ENCODE measurements at regions not wholly inside any gene's neighbourhood (a gene's known extent, or its start where the extent isn't known, plus 50 kb on each side); places are given as distances from the start of the nearest gene placed in this dataset.

GRCh38 chr4:71648923-71649322 lies 135.0 kb downstream of the GC start:
- in situ Hi-C loops (cut with HindIII; ENCODE audit: low pct_ligation_motif_present, low sequenced_read_pairs), result no loop called here
- H3K27ac ChIP-seq, result no peak overlapping the region
- DNase-seq, result no peak
- H3K36me3 ChIP-seq (replicated peaks), result no peaks in the 10 kb centered on the region
- H3K4me3 ChIP-seq (ENCODE audit: low read depth, low read length), result no peak overlapping the region
- TF ChIP-seq, protein P1, sequence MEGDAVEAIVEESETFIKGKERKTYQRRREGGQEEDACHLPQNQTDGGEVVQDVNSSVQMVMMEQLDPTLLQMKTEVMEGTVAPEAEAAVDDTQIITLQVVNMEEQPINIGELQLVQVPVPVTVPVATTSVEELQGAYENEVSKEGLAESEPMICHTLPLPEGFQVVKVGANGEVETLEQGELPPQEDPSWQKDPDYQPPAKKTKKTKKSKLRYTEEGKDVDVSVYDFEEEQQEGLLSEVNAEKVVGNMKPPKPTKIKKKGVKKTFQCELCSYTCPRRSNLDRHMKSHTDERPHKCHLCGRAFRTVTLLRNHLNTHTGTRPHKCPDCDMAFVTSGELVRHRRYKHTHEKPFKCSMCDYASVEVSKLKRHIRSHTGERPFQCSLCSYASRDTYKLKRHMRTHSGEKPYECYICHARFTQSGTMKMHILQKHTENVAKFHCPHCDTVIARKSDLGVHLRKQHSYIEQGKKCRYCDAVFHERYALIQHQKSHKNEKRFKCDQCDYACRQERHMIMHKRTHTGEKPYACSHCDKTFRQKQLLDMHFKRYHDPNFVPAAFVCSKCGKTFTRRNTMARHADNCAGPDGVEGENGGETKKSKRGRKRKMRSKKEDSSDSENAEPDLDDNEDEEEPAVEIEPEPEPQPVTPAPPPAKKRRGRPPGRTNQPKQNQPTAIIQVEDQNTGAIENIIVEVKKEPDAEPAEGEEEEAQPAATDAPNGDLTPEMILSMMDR (IDR thresholded peaks at IDR 0.05; ENCODE audit: low read depth, low read length, missing control alignments), result no peak
- H3K27me3 ChIP-seq (replicated peaks), result no peaks in the 10 kb centered on the region

GRCh38 chr4:71648448-71648847 lies 135.4 kb downstream of the GC start:
- H3K36me3 ChIP-seq (replicated peaks), result no peaks in the 10 kb centered on the region
- H3K27me3 ChIP-seq (replicated peaks), result no peaks in the 10 kb centered on the region
- H3K4me3 ChIP-seq (ENCODE audit: low read depth, low read length), result no peak overlapping the region
- DNase-seq, result no peak
- in situ Hi-C loops (cut with HindIII; ENCODE audit: low pct_ligation_motif_present, low sequenced_read_pairs), result no loop called here
- TF ChIP-seq, protein P1 (IDR thresholded peaks at IDR 0.05; ENCODE audit: low read depth, low read length, missing control alignments), result no peak
- no peak overlapping the region for H3K27ac ChIP-seq

GRCh38 chr4:71639380-71639779 lies 144.5 kb downstream of the GC start:
- Histone ChIP-seq H3K4me3 (ENCODE audit: low read depth, low read length) (no peak overlapping the region), H3K36me3 (replicated peaks) (no peaks in the 10 kb centered on the region), H3K27me3 (replicated peaks) (no peaks in the 10 kb centered on the region), H3K27ac (no peak overlapping the region)
- TF ChIP-seq, protein P1 (IDR thresholded peaks at IDR 0.05; ENCODE audit: low read depth, low read length, missing control alignments), result no peak
- in situ Hi-C loops (cut with HindIII; ENCODE audit: low pct_ligation_motif_present, low sequenced_read_pairs), result no loop called here
- DNase-seq, result no peak

DNA sequence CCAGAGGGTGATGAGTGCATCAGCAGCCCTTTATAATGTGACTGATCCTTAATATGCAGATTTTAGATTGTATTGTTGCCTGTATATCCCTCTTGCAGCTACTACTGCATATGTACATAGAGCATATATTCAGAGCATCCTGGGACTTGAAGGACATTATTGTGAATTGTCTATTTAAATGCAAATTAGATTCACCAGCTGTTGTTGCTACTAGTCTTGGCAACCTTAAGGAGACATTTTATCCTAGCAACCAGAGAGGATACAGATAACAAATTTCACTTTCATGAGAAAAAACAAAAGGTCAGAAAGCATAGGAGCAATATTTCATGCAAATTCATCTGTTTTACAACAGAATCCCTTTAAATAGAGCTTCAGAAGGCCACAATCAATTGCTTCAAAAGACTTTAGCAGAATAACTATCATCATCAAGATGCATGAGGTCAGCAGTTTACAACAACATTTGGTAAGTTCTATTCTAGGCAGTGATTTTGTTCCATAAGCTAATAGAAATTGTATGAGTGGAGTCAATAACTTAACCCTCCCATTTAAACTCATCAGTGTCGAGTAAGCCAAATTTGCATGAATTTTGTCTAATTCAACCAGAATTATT lies 148.6 kb downstream of the GC start:
- no peak for DNase-seq
- in situ Hi-C loops (cut with HindIII; ENCODE audit: low pct_ligation_motif_present, low sequenced_read_pairs), result no loop called here

GRCh38 chr4:71634364-71634763 lies 149.5 kb downstream of the GC start:
- TF ChIP-seq, protein P1 (IDR thresholded peaks at IDR 0.05; ENCODE audit: low read depth, low read length, missing control alignments), result no peak
- H3K27ac ChIP-seq, result no peak overlapping the region
- H3K4me3 ChIP-seq (ENCODE audit: low read depth, low read length), result no peak overlapping the region
- H3K27me3 ChIP-seq (replicated peaks), result no peaks in the 10 kb centered on the region
- no peak for DNase-seq
- in situ Hi-C loops (cut with HindIII; ENCODE audit: low pct_ligation_motif_present, low sequenced_read_pairs), result no loop called here
- H3K36me3 ChIP-seq (replicated peaks), result no peaks in the 10 kb centered on the region

More for the DNA sequence above, 148.6 kb downstream of the GC start:
- Histone ChIP-seq H3K27ac (no peak overlapping the region), H3K27me3 (replicated peaks) (no peaks in the 10 kb centered on the region), H3K4me3 (ENCODE audit: low read depth, low read length) (no peak overlapping the region), H3K36me3 (replicated peaks) (no peaks in the 10 kb centered on the region)
- TF ChIP-seq, protein P1 (IDR thresholded peaks at IDR 0.05; ENCODE audit: low read depth, low read length, missing control alignments), result no peak

DNA sequence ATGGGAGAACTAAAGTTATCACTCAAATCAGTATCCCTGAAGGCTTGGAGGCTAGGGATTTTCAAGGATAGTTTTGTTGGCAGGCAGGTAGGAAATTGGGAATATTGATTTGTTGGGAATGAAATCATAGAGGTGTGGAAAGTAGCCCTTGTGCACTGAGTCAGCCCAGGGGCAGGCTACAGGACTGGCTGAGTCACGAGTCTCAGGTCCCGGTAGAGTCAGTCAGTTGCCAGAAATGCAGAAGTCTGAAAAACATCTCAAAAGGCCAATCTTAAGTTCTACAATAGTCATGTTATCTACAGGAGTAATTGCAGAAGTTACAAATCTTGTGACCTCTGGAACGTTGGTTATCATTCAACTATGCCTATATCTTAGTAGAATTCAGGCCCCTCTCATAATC lies 153.1 kb downstream of the GC start:
- H3K4me3 ChIP-seq (ENCODE audit: low read depth, low read length), result no peak overlapping the region
- H3K36me3 ChIP-seq (replicated peaks), result no peaks in the 10 kb centered on the region
- no peak for DNase-seq
- no peaks in the 10 kb centered on the region for H3K27me3 ChIP-seq (replicated peaks)
- no peak overlapping the region for H3K27ac ChIP-seq
- in situ Hi-C loops (cut with HindIII; ENCODE audit: low pct_ligation_motif_present, low sequenced_read_pairs), result no loop called here
- TF ChIP-seq, protein P1 (IDR thresholded peaks at IDR 0.05; ENCODE audit: low read depth, low read length, missing control alignments), result no peak
